ENCODE measurements at regions not wholly inside any gene's neighbourhood (a gene's known extent, or its start where the extent isn't known, plus 50 kb on each side); places are given as distances from the start of the nearest gene placed in this dataset.

GRCh38 chr18:46324087-46324955, 220.1 kb downstream of the HAUS1 start:
- TF ChIP-seq CTCF (IDR thresholded peaks at IDR 0.05; ENCODE audit: low read depth, low read length, poor library complexity, severe bottlenecking) (no peak), EZH2phosphoT487 (IDR thresholded peaks at IDR 0.05; ENCODE audit: borderline replicate concordance, low read length) (no peak)
- no peaks in the 10 kb centered on the region for H3K9me3 ChIP-seq (ENCODE audit: control insufficient read depth, insufficient read depth, low read length)
- no peaks in the 10 kb centered on the region for H4K20me1 ChIP-seq (ENCODE audit: control insufficient read depth, insufficient read depth, low read depth, low read length)
- H3K27me3 ChIP-seq (ENCODE audit: control insufficient read depth, low read length) = peaks cover 3% of the 10 kb centered on the region; the same call in 1 of the 2 replicates
- peak overlapping the region; percentile 53 for H3K4me2 ChIP-seq (ENCODE audit: low read length)
- H3F3A ChIP-seq (ENCODE audit: control insufficient read depth, insufficient read depth) = no peaks in the 10 kb centered on the region
- H3K9me2 ChIP-seq (replicated peaks; ENCODE audit: control insufficient read depth, low read length) = no peaks in the 10 kb centered on the region
- H3K27ac ChIP-seq (ENCODE audit: low read depth, low read length) = 0 out of 2 replicates have a peak overlapping the region, but pooled peaks have one; percentile 13
- H3K79me2 ChIP-seq (ENCODE audit: control insufficient read depth, low read length) = no peaks in the 10 kb centered on the region
- no peaks in the 10 kb centered on the region for H3K36me3 ChIP-seq (ENCODE audit: control insufficient read depth, low read length)
- peak overlapping the region; percentile 47 for H3K4me3 ChIP-seq (ENCODE audit: low read length)
- H3K4me1 ChIP-seq (ENCODE audit: control insufficient read depth, low read length) = peaks cover 12% of the 10 kb centered on the region

DNA sequence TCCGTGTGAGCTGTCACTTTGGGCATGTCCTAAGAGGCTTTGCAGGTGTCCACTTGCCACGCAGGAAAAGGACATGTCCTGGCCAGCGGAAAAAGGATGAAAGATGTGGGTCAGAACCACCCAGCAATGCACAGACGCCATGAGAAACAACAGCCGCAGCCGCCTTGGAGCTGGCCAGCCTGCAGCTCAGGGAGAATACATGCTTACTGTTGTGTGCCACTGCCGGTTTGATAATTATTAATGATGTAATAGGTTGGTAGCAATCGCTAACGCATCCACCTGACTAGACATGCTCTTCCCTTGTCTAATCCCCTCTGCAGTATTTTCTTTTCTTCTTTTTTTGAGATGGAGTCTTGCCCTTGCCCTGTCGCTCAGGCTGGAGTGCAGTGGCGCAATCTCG, 221.7 kb downstream of the HAUS1 start:
- no peak overlapping the region for H3K4me3 ChIP-seq (ENCODE audit: low read length)
- TF ChIP-seq EZH2phosphoT487 (IDR thresholded peaks at IDR 0.05; ENCODE audit: borderline replicate concordance, low read length) (no peak), CTCF (IDR thresholded peaks at IDR 0.05; ENCODE audit: low read depth, low read length, poor library complexity, severe bottlenecking) (no peak)
- peaks cover 7% of the 10 kb centered on the region; the same call in 1 of the 2 replicates for H3K27me3 ChIP-seq (ENCODE audit: control insufficient read depth, low read length)
- no peaks in the 10 kb centered on the region for H3F3A ChIP-seq (ENCODE audit: control insufficient read depth, insufficient read depth)
- peaks cover 12% of the 10 kb centered on the region for H3K4me1 ChIP-seq (ENCODE audit: control insufficient read depth, low read length)
- no peaks in the 10 kb centered on the region for H3K9me3 ChIP-seq (ENCODE audit: control insufficient read depth, insufficient read depth, low read length)
- no peaks in the 10 kb centered on the region for H3K9me2 ChIP-seq (replicated peaks; ENCODE audit: control insufficient read depth, low read length)
- H3K27ac ChIP-seq (ENCODE audit: low read depth, low read length) = no peak overlapping the region
- no peak overlapping the region for H3K4me2 ChIP-seq (ENCODE audit: low read length)
- H4K20me1 ChIP-seq (ENCODE audit: control insufficient read depth, insufficient read depth, low read depth, low read length) = no peaks in the 10 kb centered on the region
- no peaks in the 10 kb centered on the region for H3K36me3 ChIP-seq (ENCODE audit: control insufficient read depth, low read length)
- H3K79me2 ChIP-seq (ENCODE audit: control insufficient read depth, low read length) = no peaks in the 10 kb centered on the region

DNA sequence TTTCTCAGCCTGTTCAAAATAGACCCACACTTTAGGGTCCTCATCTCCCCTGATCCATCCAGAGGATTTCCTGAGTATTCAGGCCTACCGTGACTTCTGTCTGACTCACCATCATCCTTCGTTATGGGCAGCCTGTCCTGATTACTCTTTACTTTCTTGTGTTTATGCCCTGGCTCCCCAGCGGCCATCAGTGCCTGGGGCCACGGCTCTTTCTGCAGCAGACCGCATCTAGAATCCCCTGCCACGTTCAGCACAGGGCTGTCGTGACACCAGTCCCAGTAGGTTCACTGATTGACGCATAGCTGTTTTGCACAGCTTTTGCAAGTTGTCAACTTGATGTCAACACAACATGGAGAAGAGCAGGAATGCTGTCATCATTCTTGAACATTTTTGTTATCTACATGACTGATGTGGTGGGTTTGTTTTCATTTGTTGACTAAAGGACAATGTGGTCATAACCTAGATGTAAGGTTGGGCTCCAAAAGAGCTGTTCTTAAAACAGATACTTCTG, 225.6 kb downstream of the HAUS1 start:
- H3K4me3 ChIP-seq (ENCODE audit: low read length) = no peak overlapping the region
- no peaks in the 10 kb centered on the region for H3K79me2 ChIP-seq (ENCODE audit: control insufficient read depth, low read length)
- no peak overlapping the region for H3K4me2 ChIP-seq (ENCODE audit: low read length)
- H4K20me1 ChIP-seq (ENCODE audit: control insufficient read depth, insufficient read depth, low read depth, low read length) = no peaks in the 10 kb centered on the region
- peaks cover 2% of the 10 kb centered on the region for H3K4me1 ChIP-seq (ENCODE audit: control insufficient read depth, low read length)
- TF ChIP-seq CTCF (IDR thresholded peaks at IDR 0.05; ENCODE audit: low read depth, low read length, poor library complexity, severe bottlenecking) (no peak), EZH2phosphoT487 (IDR thresholded peaks at IDR 0.05; ENCODE audit: borderline replicate concordance, low read length) (no peak)
- H3K36me3 ChIP-seq (ENCODE audit: control insufficient read depth, low read length) = no peaks in the 10 kb centered on the region
- H3K27me3 ChIP-seq (ENCODE audit: control insufficient read depth, low read length) = peaks cover 21% of the 10 kb centered on the region
- no peaks in the 10 kb centered on the region for H3F3A ChIP-seq (ENCODE audit: control insufficient read depth, insufficient read depth)
- H3K9me2 ChIP-seq (replicated peaks; ENCODE audit: control insufficient read depth, low read length) = no peaks in the 10 kb centered on the region
- no peak overlapping the region for H3K27ac ChIP-seq (ENCODE audit: low read depth, low read length)
- H3K9me3 ChIP-seq (ENCODE audit: control insufficient read depth, insufficient read depth, low read length) = no peaks in the 10 kb centered on the region

Measured in DOHH2 (cell line).